Midbrain (tissue), 1 donor: ENCODE measurements at regions not wholly inside any gene's neighbourhood (a gene's known extent, or its start where the extent isn't known, plus 50 kb on each side); places are given as distances from the start of the nearest gene placed in this dataset.
"Not testable (repeated sequence)": the region's sequence is repeated elsewhere in the genome, so short reads cannot be mapped to it uniquely, and the experiment has no call there.

Experiments used
- DNase-seq: peaks from one replicate; lab custom pipeline; 2025; lab: John Stamatoyannopoulos, UW

- peak; percentile 31 for DNase-seq
Observed at GRCh38 chr4:45350438-45350837, 624.1 kb upstream of the GNPDA2 start.

- no peak for DNase-seq
Observed at GRCh38 chr4:45349859-45350258, 623.5 kb upstream of the GNPDA2 start.

GRCh38 chr4:45346816-45347435 is 620.6 kb upstream of the GNPDA2 start:
- no peak for DNase-seq

GRCh38 chr4:45345558-45345957 is 619.2 kb upstream of the GNPDA2 start:
- DNase-seq: no peak

- no peak for DNase-seq
Observed at GRCh38 chr4:45331802-45332201, 605.4 kb upstream of the GNPDA2 start.

GRCh38 chr4:45327544-45327943 is 601.2 kb upstream of the GNPDA2 start:
- DNase-seq: no peak

- no peak for DNase-seq
Observed at GRCh38 chr4:45324455-45325417, 598.4 kb upstream of the GNPDA2 start.

GRCh38 chr4:45323453-45324058 is 597.2 kb upstream of the GNPDA2 start:
- DNase-seq: no peak

- no peak for DNase-seq
Observed at GRCh38 chr4:45317739-45318138, 591.4 kb upstream of the GNPDA2 start.

- DNase-seq: no peak
Observed at GRCh38 chr4:45317276-45317675, 590.9 kb upstream of the GNPDA2 start.

GRCh38 chr4:45316257-45316656 is 589.9 kb upstream of the GNPDA2 start:
- DNase-seq: no peak

GRCh38 chr4:45302828-45303227 is 576.5 kb upstream of the GNPDA2 start:
- no peak for DNase-seq

GRCh38 chr4:45294464-45294863 is 568.1 kb upstream of the GNPDA2 start:
- no peak for DNase-seq

- DNase-seq: no peak
Observed at GRCh38 chr4:45293335-45293734, 567.0 kb upstream of the GNPDA2 start.

- no peak for DNase-seq
Observed at GRCh38 chr4:45292844-45293243, 566.5 kb upstream of the GNPDA2 start.

GRCh38 chr4:45284400-45285085 is 558.2 kb upstream of the GNPDA2 start:
- no peak for DNase-seq

GRCh38 chr4:45283352-45283751 is 557.0 kb upstream of the GNPDA2 start:
- no peak for DNase-seq

GRCh38 chr4:45280121-45280520 is 553.8 kb upstream of the GNPDA2 start:
- no peak for DNase-seq

- no peak for DNase-seq
Observed at GRCh38 chr4:45275862-45276261, 549.5 kb upstream of the GNPDA2 start.

- DNase-seq: not testable (repeated sequence)
Observed at GRCh38 chr4:45248106-45248505, 521.8 kb upstream of the GNPDA2 start.

- DNase-seq: no peak
Observed at GRCh38 chr4:45241976-45242375, 515.6 kb upstream of the GNPDA2 start.

- DNase-seq: no peak
Observed at GRCh38 chr4:45229206-45229605, 502.9 kb upstream of the GNPDA2 start.
